Natural killer cell (primary cell): ENCODE measurements at regions not wholly inside any gene's neighbourhood (a gene's known extent, or its start where the extent isn't known, plus 50 kb on each side); places are given as distances from the start of the nearest gene placed in this dataset.
"Not testable (repeated sequence)": the region's sequence is repeated elsewhere in the genome, so short reads cannot be mapped to it uniquely, and the experiment has no call there.

ENCODE experiments used
- ATAC-seq, 3 donors: fragments of 150-1000 bp in 2 of 3; fragments of 200-7000 bp in 1 of 3; cut with Tn5 transposase; 1 replicate in 1 of 3; 2 replicates in 2 of 3; pipeline ENCODE4 v1.10.0; 2021; ENCODE audit warnings: mild to moderate bottlenecking in 2 of 3, moderate library complexity in 2 of 3
- DNase-seq, 2 donors: peaks; one replicate each; pipeline versions ENCODE4 v3.0.0 to v3.0.0-alpha.2; 2013 to 2021; ENCODE audit warnings: mixed read lengths in 1 of 2
- H3K27ac ChIP-seq: one replicate; pipeline ENCODE4 v1.5.1; 2013; ENCODE audit warnings: mild to moderate bottlenecking, low read length
- H3K27me3 ChIP-seq: one replicate; pipeline ENCODE4 v1.6.1; 2013; ENCODE audit warnings: low read length; ENCODE audit not compliant: control insufficient read depth, insufficient read depth
- H3K36me3 ChIP-seq: one replicate; pipeline ENCODE4 v1.6.1; 2013; ENCODE audit warnings: low read length; ENCODE audit not compliant: control insufficient read depth, insufficient read depth
- H3K4me1 ChIP-seq: one replicate; pipeline ENCODE4 v1.6.1; 2013; ENCODE audit warnings: low read length; ENCODE audit not compliant: control insufficient read depth, insufficient read depth
- H3K4me3 ChIP-seq: one replicate; pipeline ENCODE4 v1.5.1; 2013; ENCODE audit warnings: low read length
- H3K9me3 ChIP-seq: one replicate; pipeline ENCODE4 v1.6.1; 2013; ENCODE audit warnings: low read length; ENCODE audit not compliant: control insufficient read depth, insufficient read depth
- H3K27ac Mint-ChIP-seq, 2 donors: one replicate each; pipeline ENCODE4 v1.8.0; 2022; ENCODE audit warnings: mild to moderate bottlenecking in 2 of 2, mixed read lengths in 2 of 2, moderate library complexity in 1 of 2
- H3K27me3 Mint-ChIP-seq, 2 donors: one replicate each; pipeline ENCODE4 v1.8.0; 2022; ENCODE audit warnings: low read depth in 2 of 2, mixed read lengths in 2 of 2
- H3K36me3 Mint-ChIP-seq: one replicate; pipeline ENCODE4 v1.8.0; 2022; ENCODE audit warnings: mixed read lengths
- H3K4me1 Mint-ChIP-seq, 2 donors: one replicate each; pipeline ENCODE4 v1.8.0; 2022; ENCODE audit warnings: mixed read lengths in 2 of 2
- H3K4me3 Mint-ChIP-seq: one replicate; pipeline ENCODE4 v1.8.0; 2022; ENCODE audit warnings: mild to moderate bottlenecking, moderate library complexity, mixed read lengths
- H3K9me3 Mint-ChIP-seq, 2 donors: one replicate each; pipeline ENCODE4 v1.8.0; 2022; ENCODE audit warnings: mixed read lengths in 2 of 2
- CTCF ChIP-seq: fragments of 200-600 bp; IDR thresholded peaks from one replicate; pipeline ENCODE4 v1.8.0; 2022; ENCODE audit warnings: antibody characterized with exemption
- whole genome bisulfite sequencing: methylation state at CpG from one replicate; pipeline ENCODE4 v1.1.7; 2013; ENCODE audit warnings: missing lambda C conversion rate; ENCODE audit not compliant: insufficient coverage; 5-methylcytosine and 5-hydroxymethylcytosine counted together
- intact Hi-C: fragments of 100-400 bp; cut with micrococcal nuclease; formaldehyde crosslinking; loops from one replicate; pipeline ENCODE4 v1.14.2; 2022

- H3K36me3 ChIP-seq, result no peaks in the 10 kb centered on the region
- H3K4me1 ChIP-seq, result no peaks in the 10 kb centered on the region
- TF ChIP-seq CTCF, result no peak
- 90% methylated on average over 3 of the region's 3 CpGs for WGBS
- no peak for DNase-seq
- H3K4me3 ChIP-seq, result no peak overlapping the region
- no peak overlapping the region for H3K27ac ChIP-seq
- no peak overlapping the region for H3K4me3 Mint-ChIP-seq
- no peaks in the 10 kb centered on the region for H3K36me3 Mint-ChIP-seq
- H3K9me3 ChIP-seq, result no peaks in the 10 kb centered on the region
- intact Hi-C loops, result no loop called here
- no peaks in the 10 kb centered on the region for H3K9me3 Mint-ChIP-seq
- H3K4me1 Mint-ChIP-seq, result no peaks in the 10 kb centered on the region
- H3K27me3 ChIP-seq, result no peaks in the 10 kb centered on the region
- peaks cover 2 to 17% of the 10 kb centered on the region in 2 donors for H3K27me3 Mint-ChIP-seq
- no peak for ATAC-seq
- H3K27ac Mint-ChIP-seq, result no peak overlapping the region
These were observed 161.5 kb upstream of the C2CD4B start for GRCh38 chr15:62326460-62327011.

- WGBS, result 92% methylated on average over 4 of the region's 5 CpGs
- H3K9me3 Mint-ChIP-seq, result no peaks in the 10 kb centered on the region
- H3K27ac Mint-ChIP-seq, result no peak overlapping the region
- DNase-seq (no peak), ATAC-seq (no peak)
- H3K36me3 ChIP-seq, result no peaks in the 10 kb centered on the region
- H3K9me3 ChIP-seq, result no peaks in the 10 kb centered on the region
- H3K4me1 Mint-ChIP-seq, result no peaks in the 10 kb centered on the region
- intact Hi-C loops, result no loop called here
- no peak overlapping the region for H3K4me3 Mint-ChIP-seq
- no peaks in the 10 kb centered on the region for H3K36me3 Mint-ChIP-seq
- H3K27me3 Mint-ChIP-seq, result peaks cover 2 to 17% of the 10 kb centered on the region in 2 donors
- no peak for TF ChIP-seq CTCF
- H3K4me3 ChIP-seq, result no peak overlapping the region
- no peaks in the 10 kb centered on the region for H3K27me3 ChIP-seq
- no peaks in the 10 kb centered on the region for H3K4me1 ChIP-seq
- H3K27ac ChIP-seq, result no peak overlapping the region
These were observed 162.3 kb upstream of the C2CD4B start for GRCh38 chr15:62327406-62327805.

GRCh38 chr15:62332472-62332871 is 167.4 kb upstream of the C2CD4B start:
- H3K9me3 Mint-ChIP-seq, intact Hi-C loops, H3K9me3 ChIP-seq, H3K4me1 ChIP-seq, H3K4me3 Mint-ChIP-seq, H3K27me3 ChIP-seq, H3K27ac Mint-ChIP-seq, H3K36me3 ChIP-seq, H3K4me1 Mint-ChIP-seq, H3K27me3 Mint-ChIP-seq, ATAC-seq, DNase-seq, H3K36me3 Mint-ChIP-seq, H3K27ac ChIP-seq, H3K4me3 ChIP-seq: not testable (repeated sequence)
- WGBS, result 88% methylated on average over 6 of the region's 29 CpGs

GRCh38 chr15:62334536-62334935 is 169.5 kb upstream of the C2CD4B start:
- no peaks in the 10 kb centered on the region for H3K27me3 Mint-ChIP-seq
- H3K4me3 ChIP-seq, result no peak overlapping the region

More at GRCh38 chr15:62334536-62334935, 169.5 kb upstream of the C2CD4B start:
- intact Hi-C loops, result no loop called here
- no peak for TF ChIP-seq CTCF
- ATAC-seq (no peak), DNase-seq (no peak)
- H3K27ac Mint-ChIP-seq, result no peak overlapping the region
- no peak overlapping the region for H3K4me3 Mint-ChIP-seq
- H3K36me3 Mint-ChIP-seq, result no peaks in the 10 kb centered on the region
- no peaks in the 10 kb centered on the region for H3K27me3 ChIP-seq
- H3K4me1 ChIP-seq, result no peaks in the 10 kb centered on the region
- H3K9me3 Mint-ChIP-seq, result no peaks in the 10 kb centered on the region
- H3K27ac ChIP-seq, result no peak overlapping the region
- H3K4me1 Mint-ChIP-seq, result no peaks in the 10 kb centered on the region
- no peaks in the 10 kb centered on the region for H3K36me3 ChIP-seq
- no peaks in the 10 kb centered on the region for H3K9me3 ChIP-seq
